Stimulated activated CD4-positive, alpha-beta T cell treated with anti-CD3 and anti-CD28 coated beads, Interleukin-2, amount 100 ng/mL, for 24 hours (primary cell): ENCODE measurements at regions not wholly inside any gene's neighbourhood (a gene's known extent, or its start where the extent isn't known, plus 50 kb on each side); places are given as distances from the start of the nearest gene placed in this dataset.

Experiments
- DNase-seq, 2 donors: peaks; one replicate each; pipeline ENCODE4 v3.0.0-alpha.2; 2020

DNA sequence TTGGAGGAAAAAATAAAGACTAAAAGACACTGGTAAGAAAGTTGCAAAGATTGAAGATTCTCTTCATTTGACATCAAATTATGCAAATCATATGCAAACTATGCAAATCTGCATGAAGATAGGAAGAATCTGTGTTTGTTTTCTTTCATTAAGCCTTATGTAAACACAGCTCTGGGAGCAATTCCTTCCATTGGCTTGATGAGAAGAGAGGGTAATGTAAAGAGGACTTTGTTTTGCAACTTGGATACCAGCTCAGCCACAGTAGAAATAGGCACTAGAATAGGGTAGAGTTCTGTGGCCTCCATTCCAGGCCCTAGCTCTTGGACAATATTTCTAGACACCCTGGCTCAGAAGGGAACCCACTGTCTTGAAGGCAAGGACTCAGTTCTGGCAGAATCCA, 388.4 kb upstream of the RASGEF1B start:
- DNase-seq = no peak

DNA sequence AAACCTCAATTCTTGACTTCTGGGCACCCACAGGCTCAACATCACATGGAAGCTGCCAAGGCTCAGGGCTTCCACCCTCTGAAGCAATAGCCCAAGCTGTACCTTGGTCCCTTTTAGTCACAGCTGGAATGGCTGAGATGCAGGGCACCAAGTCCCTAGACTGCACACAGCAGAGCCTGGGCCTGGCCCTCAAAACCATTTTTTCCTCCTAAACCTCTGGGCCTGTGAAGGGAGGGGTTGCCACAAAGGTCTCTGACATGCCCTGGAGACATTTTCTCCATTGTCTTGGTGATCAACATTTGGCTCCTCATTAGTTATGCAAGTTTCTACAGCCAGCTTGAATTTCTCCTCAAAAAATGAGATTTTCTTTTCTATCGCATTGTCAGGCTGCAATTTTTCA, 382.7 kb upstream of the RASGEF1B start:
- no peak for DNase-seq

DNA sequence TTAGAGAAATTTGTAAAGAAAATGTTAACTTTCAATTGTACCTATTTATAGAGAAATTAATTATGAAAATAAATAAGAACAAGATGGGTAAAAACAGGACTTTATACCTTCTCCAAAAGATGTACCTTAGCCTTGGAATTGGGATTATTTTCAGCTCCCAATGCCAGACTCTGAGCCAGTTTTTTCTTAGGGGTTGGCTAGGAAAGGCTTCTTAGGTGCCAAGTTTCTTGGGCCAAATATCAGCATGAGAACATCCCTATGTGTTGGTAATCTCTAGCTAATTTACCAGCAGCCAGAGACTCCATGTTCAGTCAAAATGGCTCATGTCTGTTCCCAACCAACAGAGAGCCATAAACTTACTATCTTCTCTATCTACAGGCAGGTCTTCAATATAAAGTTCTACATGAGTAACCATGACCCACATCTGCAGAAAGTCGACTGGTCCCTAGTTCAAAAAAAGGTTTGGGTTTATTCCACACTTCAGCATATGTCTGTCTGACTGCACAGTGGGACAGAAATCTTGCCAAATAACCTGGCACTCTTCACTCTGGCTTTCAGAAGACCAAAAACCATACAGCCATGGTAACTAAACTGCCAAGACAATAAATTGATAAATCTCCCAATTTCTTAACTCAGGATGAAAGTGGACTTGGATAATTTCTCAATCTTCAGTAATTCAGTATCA, 380.5 kb upstream of the RASGEF1B start:
- no peak for DNase-seq

GRCh38 chr4:81850701-81851100, 379.0 kb upstream of the RASGEF1B start:
- no peak for DNase-seq

GRCh38 chr4:81845761-81846160, 374.1 kb upstream of the RASGEF1B start:
- DNase-seq = no peak

- DNase-seq = no peak
Measured at GRCh38 chr4:81845273-81845672, 373.6 kb upstream of the RASGEF1B start.

- peak; percentile 74 to 75 for DNase-seq
Measured at GRCh38 chr4:81844717-81845116, 373.0 kb upstream of the RASGEF1B start.

- DNase-seq = no peak
Measured at GRCh38 chr4:81839347-81840042, 367.8 kb upstream of the RASGEF1B start.

DNA sequence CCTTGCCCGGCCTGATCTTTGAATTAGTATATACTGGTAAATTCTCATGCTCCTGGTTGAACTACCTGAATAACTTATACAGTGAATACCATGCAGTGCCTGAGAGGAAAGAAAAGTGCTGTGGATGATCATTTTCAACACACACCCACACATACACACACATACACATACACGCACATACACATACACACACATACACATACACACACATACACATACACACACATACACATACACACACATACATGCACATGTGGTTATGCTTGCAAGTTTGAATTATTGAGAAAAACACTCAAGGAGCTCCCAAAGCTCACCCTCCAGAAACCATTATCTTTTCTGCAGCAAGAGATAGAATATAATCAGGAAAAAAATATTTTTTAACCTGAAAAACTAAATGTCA, 366.9 kb upstream of the RASGEF1B start:
- DNase-seq = no peak

- DNase-seq = no peak
Measured at GRCh38 chr4:81836716-81837115, 365.0 kb upstream of the RASGEF1B start.

GRCh38 chr4:81833576-81833975, 361.9 kb upstream of the RASGEF1B start:
- no peak for DNase-seq

DNA sequence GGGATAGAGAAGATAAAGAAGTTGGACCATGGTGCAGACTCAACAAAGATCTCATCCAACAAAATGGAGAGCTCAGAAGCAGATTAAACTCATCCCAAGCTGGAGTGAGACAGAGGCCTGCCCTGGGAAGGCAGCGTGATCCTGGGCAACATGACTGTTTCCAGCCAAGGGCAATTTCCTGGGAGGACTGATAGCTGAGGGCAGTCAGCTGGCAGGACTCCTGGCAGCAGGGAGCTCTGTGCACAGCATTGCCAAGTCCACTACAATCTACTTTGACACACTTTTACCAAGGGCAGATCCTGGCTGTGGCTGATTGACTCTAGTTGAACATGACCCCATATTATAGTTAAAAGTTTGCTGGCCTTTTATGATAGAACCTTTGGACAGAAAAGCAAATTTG, 357.3 kb upstream of the RASGEF1B start:
- DNase-seq = no peak

DNA sequence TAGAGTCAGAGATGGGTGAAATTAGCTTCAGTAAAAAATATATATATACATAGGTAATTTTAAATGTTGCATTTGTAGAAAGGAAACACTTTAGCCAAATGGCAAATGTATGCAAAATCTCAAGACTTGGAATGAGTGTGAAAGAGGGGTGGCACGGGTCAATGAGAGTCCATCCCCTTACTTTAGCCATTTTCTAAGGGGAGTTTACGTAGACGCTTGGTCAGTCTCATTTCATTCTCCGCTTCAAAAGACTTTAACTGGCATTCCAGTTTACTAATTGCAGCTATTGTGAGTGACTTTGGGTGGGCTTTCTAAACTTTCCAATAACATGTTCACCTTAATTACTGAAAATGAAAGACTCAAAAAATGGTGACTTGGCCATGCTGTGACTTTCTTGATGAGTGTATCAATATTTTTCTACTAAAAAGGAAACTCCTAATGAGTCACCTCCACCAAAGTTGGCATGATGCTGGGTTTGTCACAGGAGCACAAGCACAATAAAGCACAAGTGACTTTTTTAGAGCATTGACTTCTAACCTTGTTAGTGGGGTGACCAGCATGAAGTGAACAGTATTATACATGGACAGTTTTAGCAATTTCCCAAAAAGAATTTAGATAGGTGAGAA, 356.0 kb upstream of the RASGEF1B start:
- peak; percentile 14 to 31 for DNase-seq

DNA sequence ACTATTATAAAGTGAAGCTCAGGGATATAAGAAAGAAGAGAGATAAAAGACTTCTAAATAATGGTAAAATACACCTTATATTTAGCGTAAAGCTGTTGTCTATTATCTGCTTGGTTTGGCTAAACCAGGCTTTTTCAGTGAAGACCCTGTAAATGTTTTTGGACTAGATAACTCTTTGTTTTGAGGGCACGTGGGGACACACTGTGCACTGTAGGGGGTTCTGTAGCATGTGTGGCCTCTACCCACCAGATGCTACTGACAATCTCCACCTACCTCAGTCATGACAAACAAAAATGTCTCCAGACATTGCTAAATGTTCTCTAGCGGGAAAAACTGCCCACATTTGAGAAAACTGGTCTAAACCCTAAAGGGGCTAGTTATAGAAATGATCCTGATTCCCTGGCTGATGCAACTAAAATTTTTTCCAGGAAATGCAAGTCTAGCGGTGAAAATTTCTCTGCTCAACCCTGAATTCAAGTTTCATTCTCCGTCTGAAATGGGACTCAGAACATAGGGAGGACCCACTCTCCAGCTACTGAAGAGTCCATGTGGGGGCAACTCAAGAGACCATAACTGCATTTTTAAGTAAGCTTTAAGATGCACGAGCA, 355.2 kb upstream of the RASGEF1B start:
- DNase-seq = no peak

- no peak for DNase-seq
Measured at GRCh38 chr4:81826335-81826734, 354.6 kb upstream of the RASGEF1B start.

DNA sequence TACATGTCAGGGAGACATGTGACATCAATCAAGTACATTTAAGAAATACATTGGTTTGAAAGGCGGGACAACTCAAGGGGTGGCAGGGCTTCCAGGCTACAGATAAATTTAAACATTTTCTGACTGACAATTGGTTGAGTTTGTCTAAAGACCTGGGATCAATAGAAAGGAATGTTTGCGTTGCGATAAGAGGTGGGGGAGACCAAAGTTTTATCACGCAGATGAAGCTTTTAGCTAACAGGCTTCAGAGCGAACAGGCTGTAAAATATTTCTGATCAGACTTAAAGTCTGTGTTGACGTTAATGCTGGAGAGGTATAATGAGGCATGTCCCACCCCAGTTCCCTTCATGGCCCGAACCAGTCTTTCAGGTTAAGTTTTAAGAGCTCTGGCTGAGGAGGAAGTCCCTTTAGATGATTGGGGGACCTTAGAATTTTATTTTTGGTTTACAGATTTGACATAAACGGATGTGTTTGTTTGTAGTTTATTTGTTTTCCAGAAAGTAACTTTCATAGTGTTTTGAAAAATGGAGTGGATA, 346.7 kb upstream of the RASGEF1B start:
- DNase-seq = no peak

- DNase-seq = no peak
Measured at GRCh38 chr4:81816031-81816761, 344.5 kb upstream of the RASGEF1B start.

DNA sequence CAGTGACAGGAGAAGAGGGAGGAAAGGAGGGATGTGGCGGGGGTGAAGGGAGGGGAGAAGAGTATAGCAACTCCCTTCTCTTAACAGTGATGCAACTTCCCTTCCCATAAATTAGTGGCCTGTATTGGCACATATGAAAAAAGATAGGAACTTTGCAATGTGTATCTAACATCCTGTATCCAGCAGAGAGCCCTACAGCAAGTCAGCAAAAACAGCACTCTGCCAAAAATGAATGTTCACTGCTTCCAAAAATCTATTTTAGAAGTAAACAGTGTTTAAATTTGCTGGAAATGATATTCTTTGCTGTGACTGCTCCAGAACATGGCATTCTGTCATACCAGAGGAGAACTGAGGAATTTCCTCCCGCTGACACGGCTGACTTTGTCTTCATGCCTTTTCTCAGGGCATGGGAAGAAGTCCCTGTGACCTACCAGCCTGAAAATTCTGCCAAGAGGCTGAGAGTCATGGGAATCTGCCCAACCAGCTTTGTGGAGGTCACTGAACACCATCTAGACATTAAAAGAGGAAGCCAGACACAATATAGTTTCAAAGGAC, 343.4 kb upstream of the RASGEF1B start:
- DNase-seq = no peak

DNA sequence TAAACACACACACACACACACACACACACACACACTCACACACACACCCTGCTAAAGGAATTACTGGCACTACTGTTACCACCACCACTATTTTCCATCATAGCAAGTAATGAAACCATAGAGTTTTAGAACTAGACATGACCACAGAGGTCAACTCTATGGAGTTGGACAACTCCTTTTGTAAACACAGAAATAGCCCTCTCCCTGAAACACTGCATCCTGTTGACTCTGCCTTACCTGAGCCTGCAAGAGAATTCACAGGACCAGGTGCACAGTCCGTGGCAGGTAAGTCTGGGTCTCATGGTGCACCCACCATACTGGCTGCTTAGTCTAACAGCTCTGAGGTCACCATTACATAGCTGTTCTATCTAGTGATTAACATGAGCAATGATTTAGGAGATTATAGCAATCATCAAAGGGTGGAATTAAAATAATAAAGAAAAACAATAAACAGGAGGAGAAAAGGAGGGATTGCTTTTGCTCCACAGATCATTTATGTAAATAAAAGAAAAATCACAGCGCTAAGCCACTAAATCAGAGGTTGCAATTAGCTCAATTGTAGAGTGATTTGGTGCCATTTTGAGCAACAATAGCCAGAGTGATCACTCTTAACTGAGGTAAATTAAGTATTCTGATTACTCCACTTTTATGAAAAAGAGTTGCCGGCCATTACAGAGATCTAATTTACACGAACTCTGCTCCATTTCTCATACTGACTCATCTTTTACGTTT, 340.0 kb upstream of the RASGEF1B start:
- no peak for DNase-seq

- no peak for DNase-seq
Measured at GRCh38 chr4:81808011-81808672, 336.4 kb upstream of the RASGEF1B start.

- no peak for DNase-seq
Measured at GRCh38 chr4:81807386-81807785, 335.7 kb upstream of the RASGEF1B start.
